Activated naive CD4-positive, alpha-beta T cell treated with anti-CD3 and anti-CD28 coated beads for 36 hours (primary cell): ENCODE measurements at regions not wholly inside any gene's neighbourhood (a gene's known extent, or its start where the extent isn't known, plus 50 kb on each side); places are given as distances from the start of the nearest gene placed in this dataset.
"Not testable (repeated sequence)": the region's sequence is repeated elsewhere in the genome, so short reads cannot be mapped to it uniquely, and the experiment has no call there.

ENCODE experiments used
- CTCF ChIA-PET: fragments of 350-600 bp; sonication (Branson Sonifier 250); formaldehyde crosslinking; loops from one replicate; lab custom pipeline; 2021; ENCODE audit warnings: antibody characterized with exemption; lab: Charles Lee
- DNase-seq: peaks from one replicate; pipeline ENCODE4 v3.0.0-alpha.2; 2020
- H3K27ac Mint-ChIP-seq: one replicate; pipeline ENCODE4 v1.8.0; 2021; ENCODE audit warnings: mild to moderate bottlenecking, mixed read lengths
- H3K27me3 Mint-ChIP-seq: one replicate; pipeline ENCODE4 v1.8.0; 2021; ENCODE audit warnings: low read depth, mixed read lengths
- H3K36me3 Mint-ChIP-seq: one replicate; pipeline ENCODE4 v1.8.0; 2021; ENCODE audit warnings: low read depth, mixed read lengths
- H3K4me1 Mint-ChIP-seq: one replicate; pipeline ENCODE4 v1.8.0; 2021; ENCODE audit warnings: low read depth, mixed read lengths
- H3K4me3 Mint-ChIP-seq: one replicate; pipeline ENCODE4 v1.8.0; 2021; ENCODE audit warnings: mild to moderate bottlenecking, moderate library complexity, mixed read lengths
- H3K9me3 Mint-ChIP-seq: one replicate; pipeline ENCODE4 v1.8.0; 2021; ENCODE audit warnings: mixed read lengths
- intact Hi-C: fragments of 100-400 bp; cut with micrococcal nuclease; formaldehyde crosslinking; loops from one replicate; pipeline ENCODE4 v1.15.1; 2023

DNA sequence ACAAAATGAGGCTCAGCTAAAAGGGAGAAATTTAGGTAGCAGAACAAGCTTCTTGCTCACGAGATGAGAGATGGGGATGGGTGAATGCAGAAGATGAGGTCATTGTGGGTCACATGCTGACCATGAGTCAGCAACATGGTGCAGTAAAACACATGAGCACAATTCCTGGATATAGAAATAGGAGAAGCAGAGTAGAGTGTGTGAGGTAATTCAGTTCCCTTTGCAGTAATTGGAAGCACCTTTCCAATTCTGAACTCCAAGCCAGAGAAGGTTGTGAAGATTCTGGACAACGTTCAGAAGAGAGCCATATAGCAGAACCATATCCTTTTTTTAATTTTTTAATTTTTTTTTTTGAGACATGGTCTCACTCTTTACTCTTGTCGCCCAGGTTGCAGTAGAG, 62.0 kb upstream of the LMNTD1 start:
- CTCF ChIA-PET, result no interaction called here
- no peaks in the 10 kb centered on the region for H3K36me3 Mint-ChIP-seq
- H3K27me3 Mint-ChIP-seq, result no peaks in the 10 kb centered on the region

DNA sequence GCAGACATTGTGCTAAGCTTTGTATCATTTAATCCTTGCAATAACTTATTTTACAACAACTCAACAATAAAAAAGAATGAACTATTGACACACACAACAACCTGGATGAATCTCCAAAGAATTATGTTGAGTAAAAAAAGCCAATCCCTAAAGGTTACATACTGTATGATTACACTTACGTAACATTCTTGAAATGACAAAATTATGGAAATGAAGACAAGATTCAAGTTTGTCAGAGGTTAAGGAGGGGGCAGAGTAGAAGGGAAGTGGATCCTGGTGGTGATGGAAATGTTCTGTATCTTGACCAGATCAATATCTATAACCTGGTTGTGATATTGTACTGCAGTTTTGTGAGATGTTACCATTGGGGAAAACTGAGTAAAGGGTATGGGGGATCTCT, 63.2 kb upstream of the LMNTD1 start:
- DNase-seq, result no peak
- intact Hi-C loops, result no loop called here
- Mint-ChIP-seq H3K9me3 (no peaks in the 10 kb centered on the region), H3K4me1 (no peaks in the 10 kb centered on the region), H3K27me3 (no peaks in the 10 kb centered on the region), H3K36me3 (no peaks in the 10 kb centered on the region), H3K27ac (no peak overlapping the region), H3K4me3 (no peak overlapping the region)
- CTCF ChIA-PET, result no interaction called here

More for the DNA sequence above, 62.0 kb upstream of the LMNTD1 start:
- no peak overlapping the region for H3K27ac Mint-ChIP-seq
- no peak overlapping the region for H3K4me3 Mint-ChIP-seq
- H3K9me3 Mint-ChIP-seq, result no peaks in the 10 kb centered on the region
- H3K4me1 Mint-ChIP-seq, result no peaks in the 10 kb centered on the region
- no peak for DNase-seq
- intact Hi-C loops, result no loop called here

DNA sequence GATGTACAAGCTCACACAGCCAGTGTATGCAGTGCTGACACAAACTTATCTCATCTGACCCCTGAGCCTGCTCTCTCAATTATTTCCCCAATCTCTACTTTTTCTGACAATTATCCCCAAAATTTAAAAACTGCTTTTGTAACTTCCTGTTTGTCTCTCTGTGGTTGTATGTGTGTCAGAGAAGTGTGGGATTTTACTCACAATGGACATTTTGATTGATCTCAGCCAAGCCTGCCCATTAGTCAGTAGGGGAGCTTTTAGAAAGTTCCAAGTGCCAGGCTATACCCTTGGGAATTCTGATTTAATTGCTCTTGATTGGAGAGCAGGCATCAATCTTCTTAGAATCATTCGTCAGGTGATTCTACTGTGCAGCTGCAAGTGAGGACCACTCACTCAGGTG, 64.9 kb upstream of the LMNTD1 start:
- Mint-ChIP-seq H3K4me3 (no peak overlapping the region), H3K27ac (no peak overlapping the region), H3K27me3 (no peaks in the 10 kb centered on the region), H3K36me3 (no peaks in the 10 kb centered on the region), H3K9me3 (no peaks in the 10 kb centered on the region), H3K4me1 (no peaks in the 10 kb centered on the region)
- CTCF ChIA-PET, result no interaction called here
- no peak for DNase-seq
- intact Hi-C loops, result no loop called here

DNA sequence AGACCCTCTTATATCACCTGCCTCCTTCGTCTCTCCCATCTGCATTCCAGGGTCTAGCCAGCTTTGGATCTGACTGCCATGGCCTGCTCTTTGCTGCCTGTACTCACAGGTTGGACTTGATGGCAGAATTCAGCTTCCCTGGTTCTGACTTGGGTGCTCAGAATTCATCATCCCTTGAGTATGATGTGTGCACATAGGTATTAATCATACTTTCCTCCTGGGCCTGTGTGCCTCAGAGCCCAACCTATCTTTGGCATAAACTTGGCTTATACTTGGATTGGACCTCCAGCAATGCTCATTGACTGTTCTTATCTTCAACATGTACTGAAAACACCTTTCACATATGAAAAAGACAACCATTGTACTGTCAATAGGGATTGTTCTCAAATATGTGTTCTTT, 70.7 kb upstream of the LMNTD1 start:
- Mint-ChIP-seq H3K36me3 (no peaks in the 10 kb centered on the region), H3K4me3 (no peak overlapping the region), H3K27me3 (no peaks in the 10 kb centered on the region), H3K27ac (no peak overlapping the region), H3K9me3 (no peaks in the 10 kb centered on the region), H3K4me1 (no peaks in the 10 kb centered on the region)
- DNase-seq, result no peak
- intact Hi-C loops, result no loop called here
- CTCF ChIA-PET, result no interaction called here

DNA sequence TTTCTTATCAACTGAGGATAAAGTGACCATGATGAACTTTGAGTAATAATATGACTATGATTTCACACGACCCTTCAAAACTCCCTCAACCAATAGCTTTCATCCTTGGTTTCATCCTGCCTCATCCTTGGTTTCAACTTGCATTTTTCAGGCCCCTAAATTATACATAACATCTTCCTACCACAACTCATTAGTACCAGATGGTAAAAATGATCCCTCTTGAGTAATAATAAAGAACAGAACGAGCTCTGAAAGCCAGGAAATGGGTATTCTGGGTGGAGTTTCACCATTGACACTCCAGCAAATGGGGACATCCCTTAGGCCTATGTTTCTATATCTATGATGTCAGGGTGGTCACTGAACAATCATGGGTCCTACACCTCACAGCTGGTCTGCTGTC, 72.1 kb upstream of the LMNTD1 start:
- no peak overlapping the region for H3K4me3 Mint-ChIP-seq
- H3K27ac Mint-ChIP-seq, result no peak overlapping the region
- no peaks in the 10 kb centered on the region for H3K27me3 Mint-ChIP-seq
- no peaks in the 10 kb centered on the region for H3K9me3 Mint-ChIP-seq
- CTCF ChIA-PET, result no interaction called here
- intact Hi-C loops, result no loop called here
- H3K36me3 Mint-ChIP-seq, result no peaks in the 10 kb centered on the region
- no peak for DNase-seq
- H3K4me1 Mint-ChIP-seq, result no peaks in the 10 kb centered on the region

DNA sequence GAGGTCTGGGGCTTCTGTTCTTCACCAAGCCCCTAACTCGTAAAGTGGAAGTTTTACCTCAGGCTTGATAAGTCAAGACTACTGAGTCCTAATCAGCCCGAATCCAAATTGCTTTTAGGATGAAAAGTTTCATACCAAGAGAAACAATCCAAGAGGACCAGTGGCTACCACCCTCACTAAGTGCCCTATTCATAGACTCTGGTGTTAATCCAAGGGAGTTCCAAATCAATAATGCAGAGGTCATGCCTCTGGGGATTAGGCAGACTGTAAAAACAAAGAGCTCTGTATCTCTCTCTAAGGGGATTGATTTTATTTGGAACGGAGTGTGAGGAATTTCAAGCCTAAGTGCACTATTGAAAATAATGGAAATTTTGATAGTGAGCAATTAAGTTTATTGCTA, 76.3 kb upstream of the LMNTD1 start:
- CTCF ChIA-PET, result no interaction called here
- H3K27ac Mint-ChIP-seq, result no peak overlapping the region
- no peaks in the 10 kb centered on the region for H3K36me3 Mint-ChIP-seq
- no peaks in the 10 kb centered on the region for H3K9me3 Mint-ChIP-seq
- no peak overlapping the region for H3K4me3 Mint-ChIP-seq
- intact Hi-C loops, result no loop called here
- no peaks in the 10 kb centered on the region for H3K27me3 Mint-ChIP-seq
- peaks cover 11% of the 10 kb centered on the region for H3K4me1 Mint-ChIP-seq
- no peak for DNase-seq

DNA sequence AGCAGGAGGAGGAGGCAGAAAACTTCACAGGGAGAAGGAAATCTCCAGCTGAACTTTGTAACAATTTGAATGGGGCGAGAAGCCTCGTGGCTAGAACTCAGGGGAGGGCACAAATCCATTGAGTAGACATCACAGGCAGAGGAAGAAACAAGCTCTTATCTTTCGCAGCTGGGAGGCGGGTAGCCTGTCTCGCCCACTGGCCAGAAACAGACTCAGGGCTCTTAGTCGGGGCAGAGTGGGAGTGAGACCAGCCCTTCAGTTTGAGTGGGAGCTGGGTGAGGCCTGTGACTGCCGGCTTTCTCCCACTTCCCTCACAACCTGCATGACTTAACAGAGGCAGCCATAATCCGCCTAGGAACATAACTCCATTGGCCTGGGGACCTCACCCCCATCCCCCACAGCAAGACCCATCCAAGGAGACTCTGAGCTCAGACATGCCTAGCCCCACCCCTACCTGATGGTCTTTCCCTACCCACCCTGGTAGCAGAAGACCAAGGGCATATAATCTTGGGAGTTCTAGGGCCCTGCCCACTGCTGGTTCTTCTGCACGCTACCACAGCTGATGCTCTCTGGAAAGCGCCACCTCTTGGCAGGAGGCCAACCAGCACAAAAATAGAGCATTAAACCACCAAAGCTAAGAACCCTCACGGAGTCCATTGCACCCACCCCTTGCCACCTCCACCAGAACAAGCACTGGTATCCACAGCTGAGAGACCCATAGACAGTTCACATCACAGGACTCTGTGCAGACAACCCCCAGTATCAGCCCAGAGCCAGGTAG, 77.8 kb upstream of the LMNTD1 start:
- H3K27ac Mint-ChIP-seq, H3K4me3 Mint-ChIP-seq, intact Hi-C loops, CTCF ChIA-PET, H3K9me3 Mint-ChIP-seq, DNase-seq, H3K27me3 Mint-ChIP-seq, H3K36me3 Mint-ChIP-seq: not testable (repeated sequence)
- peaks cover 11% of the 10 kb centered on the region for H3K4me1 Mint-ChIP-seq

DNA sequence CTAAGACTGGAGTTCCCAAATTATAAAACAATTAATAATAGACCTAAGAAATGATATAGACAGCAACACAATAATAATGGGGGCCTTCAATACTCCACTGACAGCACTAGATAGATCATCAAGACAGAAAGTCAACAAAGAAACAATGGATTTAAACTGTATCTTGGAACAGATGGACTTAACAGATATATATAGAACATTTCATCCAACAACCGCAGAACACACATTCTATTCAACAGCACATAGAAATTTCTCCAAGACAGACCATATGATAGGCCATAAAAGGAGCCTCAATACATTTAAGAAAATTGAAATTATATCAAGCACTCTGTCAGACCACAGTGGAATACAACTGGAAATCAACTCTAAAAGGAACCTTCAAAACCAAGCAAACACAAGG, 80.1 kb upstream of the LMNTD1 start:
- intact Hi-C loops, H3K36me3 Mint-ChIP-seq, H3K4me3 Mint-ChIP-seq, H3K27ac Mint-ChIP-seq, CTCF ChIA-PET, H3K9me3 Mint-ChIP-seq, H3K27me3 Mint-ChIP-seq, DNase-seq: not testable (repeated sequence)
- H3K4me1 Mint-ChIP-seq, result peaks cover 11% of the 10 kb centered on the region

DNA sequence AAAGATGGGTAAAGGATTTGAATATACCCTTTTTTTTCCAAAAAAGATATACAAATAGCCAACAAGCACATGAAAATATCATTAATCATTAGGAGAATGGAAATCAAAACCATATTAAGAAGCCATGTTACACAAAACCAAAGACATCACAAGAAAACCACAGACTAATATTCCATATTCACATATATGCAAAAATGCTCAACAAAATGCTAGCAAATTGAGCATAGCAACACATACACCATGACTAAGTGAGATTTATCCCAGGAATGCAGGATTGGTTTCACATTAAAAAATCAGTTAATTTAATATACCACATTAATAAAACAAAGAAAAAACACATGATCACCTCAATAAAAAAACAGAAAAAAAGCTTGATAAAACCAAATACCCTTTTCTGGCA, 84.7 kb upstream of the LMNTD1 start:
- H3K9me3 Mint-ChIP-seq, result no peaks in the 10 kb centered on the region
- no peaks in the 10 kb centered on the region for H3K27me3 Mint-ChIP-seq
- intact Hi-C loops, result no loop called here
- no peak overlapping the region for H3K4me3 Mint-ChIP-seq
- no peak for DNase-seq
- no peak overlapping the region for H3K27ac Mint-ChIP-seq
- H3K4me1 Mint-ChIP-seq, result peaks cover 11% of the 10 kb centered on the region
- H3K36me3 Mint-ChIP-seq, result no peaks in the 10 kb centered on the region
- CTCF ChIA-PET, result no interaction called here

DNA sequence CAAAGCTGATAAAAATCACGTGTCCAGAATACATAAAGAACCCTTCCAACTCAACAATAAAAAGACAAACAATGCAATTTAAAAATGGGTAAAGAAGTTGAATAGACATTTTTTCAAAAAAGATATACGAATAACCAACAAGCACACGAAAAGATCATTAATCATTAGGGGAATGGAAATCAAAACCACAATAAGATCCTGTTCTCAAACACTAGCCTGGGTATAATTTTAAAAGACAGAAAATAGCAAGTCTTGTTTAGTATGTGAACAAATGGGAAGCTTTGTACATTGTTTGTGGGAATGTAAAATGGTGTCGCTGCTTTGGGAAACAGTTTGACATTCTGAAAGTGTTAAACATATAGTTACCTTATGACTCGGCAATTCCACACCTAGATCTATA, 86.3 kb upstream of the LMNTD1 start:
- CTCF ChIA-PET, result interaction anchor here (0.6 kb wide), 1 partner anchor 20 kb away, joined by 3 read pairs; no protein-coding TSS in a partner anchor
- intact Hi-C loops, result no loop called here
- Mint-ChIP-seq H3K9me3 (no peaks in the 10 kb centered on the region), H3K27ac (no peak overlapping the region), H3K4me3 (no peak overlapping the region), H3K4me1 (no peaks in the 10 kb centered on the region), H3K27me3 (no peaks in the 10 kb centered on the region), H3K36me3 (no peaks in the 10 kb centered on the region)
- no peak for DNase-seq

DNA sequence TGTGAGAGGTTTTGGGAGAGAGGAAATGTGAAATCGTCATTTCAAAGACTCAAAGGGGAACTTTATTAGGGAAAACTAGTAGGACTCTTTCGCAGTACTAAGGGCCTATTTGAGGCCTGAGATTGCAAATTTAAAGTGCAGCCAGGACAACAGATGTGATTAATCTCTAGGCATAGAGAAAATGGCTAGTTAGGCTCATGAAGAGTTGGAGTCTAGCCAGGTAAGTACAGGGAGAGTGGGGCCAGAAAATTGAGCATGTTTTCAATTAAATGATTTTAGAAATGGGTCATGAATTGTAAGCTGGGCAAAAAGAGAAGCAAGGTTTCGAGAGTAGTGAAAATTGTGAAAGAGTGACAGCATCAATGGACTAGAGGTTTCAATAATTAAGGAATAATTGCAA, 91.9 kb upstream of the LMNTD1 start:
- no peak overlapping the region for H3K27ac Mint-ChIP-seq
- H3K4me3 Mint-ChIP-seq, result no peak overlapping the region
- no peaks in the 10 kb centered on the region for H3K27me3 Mint-ChIP-seq
- CTCF ChIA-PET, result no interaction called here
- no peaks in the 10 kb centered on the region for H3K9me3 Mint-ChIP-seq
- H3K4me1 Mint-ChIP-seq, result no peaks in the 10 kb centered on the region
- H3K36me3 Mint-ChIP-seq, result no peaks in the 10 kb centered on the region
- DNase-seq, result no peak
- intact Hi-C loops, result no loop called here

DNA sequence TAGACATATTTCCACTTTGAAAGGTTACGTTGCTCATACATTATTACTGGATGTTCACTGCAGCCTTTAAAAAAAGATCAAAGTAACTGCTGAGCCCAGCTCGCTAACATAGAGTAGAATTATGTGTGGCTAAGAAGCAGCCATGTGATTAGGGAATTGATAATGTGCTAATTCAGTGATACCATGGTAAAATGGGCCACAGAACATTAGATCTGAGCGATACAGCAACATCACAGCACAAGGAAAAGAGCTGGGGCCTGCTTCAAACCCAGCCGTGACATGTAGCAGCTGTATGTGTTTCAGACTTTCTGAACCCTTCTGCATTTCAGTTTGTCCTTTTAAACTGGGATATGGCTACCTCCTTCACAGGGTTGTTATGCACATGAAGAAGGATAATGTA, 92.3 kb upstream of the LMNTD1 start:
- CTCF ChIA-PET, result no interaction called here

DNA sequence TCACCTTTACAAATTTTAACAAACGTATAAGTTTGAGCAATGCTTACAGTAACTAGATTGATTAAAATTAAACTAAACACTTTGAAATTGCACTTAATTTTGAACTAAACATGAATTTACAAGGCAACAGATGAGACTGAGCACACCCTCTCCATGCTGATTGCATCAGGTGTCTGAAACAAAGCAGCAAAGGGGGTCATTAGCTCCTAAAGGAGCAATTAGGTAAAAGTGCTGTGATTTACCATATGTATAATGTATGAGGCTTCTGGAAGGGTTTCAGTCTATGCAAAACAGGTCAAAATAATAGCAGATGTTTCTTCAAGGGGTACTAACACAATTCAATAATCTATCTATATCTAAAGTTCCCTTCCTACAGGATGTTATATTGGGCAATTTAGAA, 98.8 kb upstream of the LMNTD1 start:
- H3K27me3 Mint-ChIP-seq, result peaks cover 2% of the 10 kb centered on the region
- DNase-seq, result no peak
- intact Hi-C loops, result loop anchor here (10.0 kb wide), 1 partner anchor 217 kb away; no protein-coding TSS in a partner anchor
- CTCF ChIA-PET, result no interaction called here
- no peak overlapping the region for H3K27ac Mint-ChIP-seq
- peaks cover 6% of the 10 kb centered on the region for H3K4me1 Mint-ChIP-seq
- no peaks in the 10 kb centered on the region for H3K36me3 Mint-ChIP-seq
- no peak overlapping the region for H3K4me3 Mint-ChIP-seq
- no peaks in the 10 kb centered on the region for H3K9me3 Mint-ChIP-seq

More for the DNA sequence above, 92.3 kb upstream of the LMNTD1 start:
- intact Hi-C loops, result no loop called here
- DNase-seq, result no peak
- Mint-ChIP-seq H3K9me3 (no peaks in the 10 kb centered on the region), H3K4me1 (no peaks in the 10 kb centered on the region), H3K4me3 (no peak overlapping the region), H3K27me3 (no peaks in the 10 kb centered on the region), H3K36me3 (no peaks in the 10 kb centered on the region), H3K27ac (no peak overlapping the region)
